Urinary bladder (tissue), 3 donors: ENCODE measurements at regions not wholly inside any gene's neighbourhood (a gene's known extent, or its start where the extent isn't known, plus 50 kb on each side); places are given as distances from the start of the nearest gene placed in this dataset.

ENCODE experiments used
- DNase-seq: peaks from one replicate; pipeline ENCODE4 v3.0.0-alpha.2; 2015; ENCODE audit errors: extremely low spot score
- H3K27ac ChIP-seq: one replicate; pipeline ENCODE4 v1.5.1; 2013; ENCODE audit warnings: low read depth, mild to moderate bottlenecking, moderate library complexity
- H3K36me3 ChIP-seq: one replicate; pipeline ENCODE4 v1.6.1; 2013; ENCODE audit warnings: mild to moderate bottlenecking, moderate library complexity; ENCODE audit not compliant: insufficient read depth
- H3K4me1 ChIP-seq: one replicate; pipeline ENCODE4 v1.6.1; 2013; ENCODE audit warnings: mild to moderate bottlenecking, moderate library complexity; ENCODE audit not compliant: insufficient read depth
- H3K4me3 ChIP-seq: one replicate; pipeline ENCODE4 v1.5.1; 2013; ENCODE audit warnings: low read depth, low read length
- WGBS: extraction: QIAGEN DNeasy Blood & Tissue Kit; methylation state at CpG from one replicate; pipeline ENCODE4 v1.1.7; 2013; 5-methylcytosine and 5-hydroxymethylcytosine counted together
- donor health status: healthy with polysubstance abuse.
- donor health status: healthy.

- Histone ChIP-seq H3K4me3 (no peak overlapping the region), H3K4me1 (no peaks in the 10 kb centered on the region), H3K27ac (no peak overlapping the region), H3K36me3 (no peaks in the 10 kb centered on the region)
- no peak for DNase-seq
- 83% methylated on average over 1 of the region's 1 CpG for WGBS
These were observed 322.8 kb upstream of the GRM3 start for GRCh38 chr7:86320889-86321288.

- H3K4me3 ChIP-seq: no peak overlapping the region
- H3K4me1 ChIP-seq: no peaks in the 10 kb centered on the region
- H3K36me3 ChIP-seq: no peaks in the 10 kb centered on the region
- DNase-seq: no peak
- H3K27ac ChIP-seq: no peak overlapping the region
These were observed 323.4 kb upstream of the GRM3 start for GRCh38 chr7:86320341-86320740.

- Histone ChIP-seq H3K27ac (no peak overlapping the region), H3K4me1 (no peaks in the 10 kb centered on the region), H3K36me3 (no peaks in the 10 kb centered on the region), H3K4me3 (no peak overlapping the region)
- no peak for DNase-seq
- WGBS: 27% methylated on average over 2 of the region's 2 CpGs
These were observed 329.9 kb upstream of the GRM3 start for GRCh38 chr7:86313842-86314241.

GRCh38 chr7:86301301-86301700 lies 342.4 kb upstream of the GRM3 start:
- WGBS: 28% methylated on average over 3 of the region's 3 CpGs

GRCh38 chr7:86295526-86295925 lies 348.2 kb upstream of the GRM3 start:
- DNase-seq: no peak
- WGBS: 22% methylated on average over 2 of the region's 2 CpGs
- Histone ChIP-seq H3K4me3 (no peak overlapping the region), H3K27ac (no peak overlapping the region), H3K4me1 (no peaks in the 10 kb centered on the region), H3K36me3 (no peaks in the 10 kb centered on the region)

More at GRCh38 chr7:86301301-86301700, 342.4 kb upstream of the GRM3 start:
- Histone ChIP-seq H3K4me1 (no peaks in the 10 kb centered on the region), H3K36me3 (no peaks in the 10 kb centered on the region), H3K4me3 (no peak overlapping the region), H3K27ac (no peak overlapping the region)
- DNase-seq: no peak

- no peak for DNase-seq
- WGBS: 95% methylated on average over 38 of the region's 38 CpGs
- Histone ChIP-seq H3K4me1 (no peaks in the 10 kb centered on the region), H3K4me3 (no peak overlapping the region), H3K36me3 (no peaks in the 10 kb centered on the region), H3K27ac (no peak overlapping the region)
These were observed 361.6 kb upstream of the GRM3 start for GRCh38 chr7:86282014-86282682.

GRCh38 chr7:86280150-86280549 lies 363.6 kb upstream of the GRM3 start:
- no peaks in the 10 kb centered on the region for H3K4me1 ChIP-seq
- H3K36me3 ChIP-seq: no peaks in the 10 kb centered on the region
- H3K27ac ChIP-seq: no peak overlapping the region
- H3K4me3 ChIP-seq: no peak overlapping the region
- DNase-seq: no peak

- no peak for DNase-seq
- Histone ChIP-seq H3K4me3 (no peak overlapping the region), H3K4me1 (no peaks in the 10 kb centered on the region), H3K27ac (no peak overlapping the region), H3K36me3 (no peaks in the 10 kb centered on the region)
- 89% methylated on average over 2 of the region's 2 CpGs for whole genome bisulfite sequencing
These were observed 380.9 kb upstream of the GRM3 start for GRCh38 chr7:86262781-86263180.

- Histone ChIP-seq H3K4me3 (no peak overlapping the region), H3K27ac (no peak overlapping the region), H3K4me1 (no peaks in the 10 kb centered on the region), H3K36me3 (no peaks in the 10 kb centered on the region)
- WGBS: 94% methylated on average over 4 of the region's 4 CpGs
- no peak for DNase-seq
These were observed 385.8 kb upstream of the GRM3 start for GRCh38 chr7:86257894-86258293.

GRCh38 chr7:86252406-86252805 lies 391.3 kb upstream of the GRM3 start:
- no peak overlapping the region for H3K27ac ChIP-seq
- H3K36me3 ChIP-seq: no peaks in the 10 kb centered on the region
- 97% methylated on average over 2 of the region's 2 CpGs for WGBS
- H3K4me3 ChIP-seq: no peak overlapping the region
- H3K4me1 ChIP-seq: no peaks in the 10 kb centered on the region
- DNase-seq: no peak

GRCh38 chr7:86248977-86249376 lies 394.7 kb upstream of the GRM3 start:
- H3K4me1 ChIP-seq: no peaks in the 10 kb centered on the region
- H3K27ac ChIP-seq: no peak overlapping the region
- H3K4me3 ChIP-seq: no peak overlapping the region
- DNase-seq: no peak
- WGBS: 58% methylated on average over 1 of the region's 1 CpG
- H3K36me3 ChIP-seq: no peaks in the 10 kb centered on the region

GRCh38 chr7:86243171-86243570 lies 400.5 kb upstream of the GRM3 start:
- Histone ChIP-seq H3K36me3 (no peaks in the 10 kb centered on the region), H3K4me3 (no peak overlapping the region), H3K4me1 (no peaks in the 10 kb centered on the region), H3K27ac (no peak overlapping the region)
- WGBS: 26% methylated on average over 1 of the region's 1 CpG
- DNase-seq: no peak

GRCh38 chr7:86226191-86226590 lies 417.5 kb upstream of the GRM3 start:
- H3K4me3 ChIP-seq: no peak overlapping the region
- H3K4me1 ChIP-seq: no peaks in the 10 kb centered on the region
- no peak for DNase-seq
- 92% methylated on average over 3 of the region's 3 CpGs for WGBS
- H3K27ac ChIP-seq: no peak overlapping the region
- no peaks in the 10 kb centered on the region for H3K36me3 ChIP-seq

GRCh38 chr7:86222806-86223205 lies 420.9 kb upstream of the GRM3 start:
- no peak for DNase-seq
- WGBS: 96% methylated on average over 1 of the region's 1 CpG
- Histone ChIP-seq H3K4me3 (no peak overlapping the region), H3K27ac (no peak overlapping the region), H3K4me1 (no peaks in the 10 kb centered on the region), H3K36me3 (no peaks in the 10 kb centered on the region)

- Histone ChIP-seq H3K36me3 (no peaks in the 10 kb centered on the region), H3K27ac (no peak overlapping the region), H3K4me3 (no peak overlapping the region), H3K4me1 (no peaks in the 10 kb centered on the region)
- no peak for DNase-seq
- WGBS: 80% methylated on average over 4 of the region's 4 CpGs
These were observed 429.0 kb upstream of the GRM3 start for GRCh38 chr7:86214734-86215133.
